ENCODE measurements at regions not wholly inside any gene's neighbourhood (a gene's known extent, or its start where the extent isn't known, plus 50 kb on each side); places are given as distances from the start of the nearest gene placed in this dataset.

DNA sequence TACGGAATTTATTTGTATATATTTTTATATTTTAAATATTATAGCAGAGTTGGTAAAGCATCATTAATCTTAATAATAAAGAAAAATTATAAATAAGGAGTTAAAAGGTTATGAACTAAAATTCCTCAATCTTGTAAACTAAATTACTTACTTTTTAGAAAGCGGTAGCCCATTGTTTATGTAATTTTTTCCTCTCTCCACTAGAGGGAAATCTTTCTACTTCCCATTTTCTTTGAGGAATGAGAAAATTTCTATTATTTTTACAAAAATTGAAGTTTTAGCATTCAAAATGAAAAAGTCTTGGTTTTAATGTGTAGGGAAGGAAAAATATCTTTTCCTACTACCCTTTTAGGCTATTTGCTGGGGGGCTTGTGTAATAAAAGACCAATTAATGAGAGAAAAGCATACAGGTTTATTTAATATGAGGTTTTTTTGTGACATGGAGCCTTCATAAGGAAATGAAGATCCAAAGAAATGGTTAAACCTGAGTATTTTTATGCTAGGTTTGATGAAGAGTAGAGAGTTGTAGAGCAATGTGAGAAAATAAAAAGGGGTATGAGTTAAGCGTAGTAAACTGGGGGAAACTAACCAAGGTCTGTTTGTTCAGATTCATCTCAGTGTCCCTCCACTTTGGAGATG is 68.7 kb upstream of the ADAD1 start:
- TF ChIP-seq, protein P1, sequence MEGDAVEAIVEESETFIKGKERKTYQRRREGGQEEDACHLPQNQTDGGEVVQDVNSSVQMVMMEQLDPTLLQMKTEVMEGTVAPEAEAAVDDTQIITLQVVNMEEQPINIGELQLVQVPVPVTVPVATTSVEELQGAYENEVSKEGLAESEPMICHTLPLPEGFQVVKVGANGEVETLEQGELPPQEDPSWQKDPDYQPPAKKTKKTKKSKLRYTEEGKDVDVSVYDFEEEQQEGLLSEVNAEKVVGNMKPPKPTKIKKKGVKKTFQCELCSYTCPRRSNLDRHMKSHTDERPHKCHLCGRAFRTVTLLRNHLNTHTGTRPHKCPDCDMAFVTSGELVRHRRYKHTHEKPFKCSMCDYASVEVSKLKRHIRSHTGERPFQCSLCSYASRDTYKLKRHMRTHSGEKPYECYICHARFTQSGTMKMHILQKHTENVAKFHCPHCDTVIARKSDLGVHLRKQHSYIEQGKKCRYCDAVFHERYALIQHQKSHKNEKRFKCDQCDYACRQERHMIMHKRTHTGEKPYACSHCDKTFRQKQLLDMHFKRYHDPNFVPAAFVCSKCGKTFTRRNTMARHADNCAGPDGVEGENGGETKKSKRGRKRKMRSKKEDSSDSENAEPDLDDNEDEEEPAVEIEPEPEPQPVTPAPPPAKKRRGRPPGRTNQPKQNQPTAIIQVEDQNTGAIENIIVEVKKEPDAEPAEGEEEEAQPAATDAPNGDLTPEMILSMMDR (IDR thresholded peaks at IDR 0.05), result peak in 1 of 7 experiments; percentile 29
- TF ChIP-seq POLR2A (IDR thresholded peaks at IDR 0.05) (no peak), EP300 (IDR thresholded peaks at IDR 0.05) (no peak), POLR2AphosphoS5 (IDR thresholded peaks at IDR 0.05) (no peak)
